Stimulated activated CD4-positive, alpha-beta T cell treated with anti-CD3 and anti-CD28 coated beads, TNF-alpha, amount 100 ng/mL, for 1 hour (primary cell): ENCODE measurements at regions not wholly inside any gene's neighbourhood (a gene's known extent, or its start where the extent isn't known, plus 50 kb on each side); places are given as distances from the start of the nearest gene placed in this dataset.
"Not testable (repeated sequence)": the region's sequence is repeated elsewhere in the genome, so short reads cannot be mapped to it uniquely, and the experiment has no call there.

Experiments used
- DNase-seq, 3 donors: peaks; one replicate each; pipeline ENCODE4 v3.0.0-alpha.2; 2020; ENCODE audit warnings: low read depth in 3 of 3, low spot score in 1 of 3

DNA sequence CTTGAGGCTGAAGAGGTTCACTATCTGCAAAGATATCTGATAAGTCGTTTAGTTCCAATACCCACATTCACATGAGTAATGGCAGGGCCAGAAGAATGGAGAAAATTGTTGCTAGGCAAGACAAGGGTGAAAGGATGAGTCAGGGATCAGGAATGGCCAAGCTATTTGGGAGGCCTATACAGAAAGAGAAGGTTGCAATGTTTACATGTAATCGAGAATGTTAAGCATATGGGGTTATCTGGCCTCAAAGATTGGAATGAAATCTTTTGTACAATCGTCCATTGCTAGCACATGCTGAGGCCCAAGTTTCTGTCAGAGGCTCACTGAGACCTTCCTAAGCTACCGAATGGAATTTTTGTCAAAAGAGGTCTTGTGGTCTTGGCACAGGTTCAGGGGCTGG lies 299.9 kb upstream of the PLD5 start:
- no peak for DNase-seq

DNA sequence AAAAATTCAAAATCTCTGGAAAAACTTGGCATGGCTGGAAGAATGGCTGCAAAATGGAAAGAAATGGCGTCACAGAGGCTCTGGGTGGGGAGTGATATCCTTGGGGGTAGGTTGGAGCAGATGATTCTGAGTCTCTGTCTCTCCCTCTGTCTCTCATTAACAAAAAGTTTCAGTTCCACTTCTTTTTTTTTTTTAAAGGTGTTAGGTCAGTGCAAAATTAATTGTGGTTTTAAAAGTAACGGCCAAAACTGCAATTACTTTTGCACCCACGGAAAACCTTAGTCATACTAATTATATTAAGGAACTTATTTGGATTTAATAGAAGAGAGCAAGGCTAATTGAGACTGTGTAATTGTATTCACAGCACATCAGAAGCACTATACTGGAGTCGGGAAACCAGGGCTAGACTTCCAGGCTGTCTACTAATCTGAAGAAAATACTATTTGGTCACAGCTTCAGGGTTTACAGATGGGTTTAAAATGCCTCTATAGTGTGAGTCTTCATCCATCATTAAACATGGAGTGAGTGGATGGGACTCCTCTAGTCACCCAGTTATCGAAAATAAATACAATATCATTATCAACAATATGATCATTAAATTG lies 289.1 kb upstream of the PLD5 start:
- DNase-seq: no peak

DNA sequence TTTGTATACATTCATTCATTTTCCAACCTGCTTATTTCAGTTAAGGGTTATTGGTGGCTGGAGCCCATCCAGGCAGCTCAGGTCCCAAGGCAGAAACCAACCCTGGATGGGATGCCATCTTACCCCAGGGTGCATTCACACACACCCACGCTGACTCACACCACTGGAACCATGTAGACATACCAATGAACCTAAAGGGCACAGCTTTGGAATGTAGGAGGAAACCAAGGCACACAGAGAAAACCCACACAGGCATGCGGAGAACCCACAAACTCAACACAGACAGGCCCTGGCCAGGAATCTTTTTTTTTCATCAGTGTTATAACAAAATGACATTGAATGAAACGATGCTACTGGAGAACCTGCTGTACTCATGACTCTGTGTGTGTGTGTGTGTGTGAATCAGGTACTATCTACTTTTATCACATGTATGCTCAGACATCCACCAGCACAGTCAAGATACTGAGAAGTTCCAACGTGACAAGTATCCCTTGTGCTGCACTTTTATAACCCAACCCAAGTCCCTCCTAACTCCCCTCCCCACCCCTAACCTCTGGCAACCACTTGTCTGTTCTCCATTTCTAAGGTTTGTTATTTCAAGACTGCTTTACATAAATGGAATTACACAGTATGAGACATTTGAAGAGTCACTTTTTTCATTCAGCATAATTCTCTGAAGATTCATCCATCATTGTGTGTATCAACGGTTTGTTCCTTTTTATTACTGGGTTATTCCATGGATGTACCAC lies 286.8 kb upstream of the PLD5 start:
- no peak for DNase-seq

- no peak for DNase-seq
Observed at GRCh38 chr1:242806324-242806723, 281.8 kb upstream of the PLD5 start.

DNA sequence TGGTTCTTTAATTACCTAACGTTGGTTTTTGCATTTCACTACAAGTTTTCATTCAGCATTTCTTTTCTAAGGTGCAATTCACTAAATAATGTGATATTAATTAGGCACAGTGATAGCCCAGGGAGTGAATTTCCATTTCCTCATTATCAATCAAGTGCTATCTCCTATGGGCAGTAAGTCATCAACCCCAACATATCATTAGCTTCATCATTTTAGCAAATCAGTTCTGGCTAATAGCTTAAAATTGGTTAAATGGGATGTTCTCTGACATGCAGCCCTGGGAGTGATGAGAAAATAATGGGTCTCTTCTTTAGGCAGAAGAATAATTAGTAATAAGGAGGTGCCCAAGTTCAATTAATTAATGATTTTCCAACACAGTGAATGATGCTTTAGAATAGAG lies 280.9 kb upstream of the PLD5 start:
- not testable (repeated sequence) for DNase-seq

- DNase-seq: no peak
Observed at GRCh38 chr1:242802973-242803372, 278.5 kb upstream of the PLD5 start.

- DNase-seq: no peak
Observed at GRCh38 chr1:242800521-242800920, 276.0 kb upstream of the PLD5 start.

DNA sequence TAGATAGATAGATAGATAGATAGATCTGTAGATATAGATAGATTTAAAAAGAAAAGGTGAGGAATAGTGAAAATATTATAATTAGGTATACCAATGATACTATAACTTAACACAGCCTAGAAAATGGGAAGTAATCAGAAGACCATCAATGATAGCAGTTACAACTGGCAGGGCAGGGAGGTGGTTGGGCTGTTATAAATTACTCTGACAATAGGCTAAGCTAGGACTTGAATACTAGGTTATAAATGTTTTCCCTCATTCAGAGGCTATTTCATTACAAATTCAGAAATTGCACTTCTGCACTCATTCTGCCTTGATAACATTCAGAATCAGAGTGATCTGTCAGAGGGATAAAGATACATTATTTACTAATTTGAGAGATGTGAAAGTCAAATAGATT lies 273.4 kb upstream of the PLD5 start:
- DNase-seq: no peak

- DNase-seq: no peak
Observed at GRCh38 chr1:242788771-242789170, 264.3 kb upstream of the PLD5 start.

GRCh38 chr1:242787968-242788367 lies 263.5 kb upstream of the PLD5 start:
- no peak for DNase-seq

DNA sequence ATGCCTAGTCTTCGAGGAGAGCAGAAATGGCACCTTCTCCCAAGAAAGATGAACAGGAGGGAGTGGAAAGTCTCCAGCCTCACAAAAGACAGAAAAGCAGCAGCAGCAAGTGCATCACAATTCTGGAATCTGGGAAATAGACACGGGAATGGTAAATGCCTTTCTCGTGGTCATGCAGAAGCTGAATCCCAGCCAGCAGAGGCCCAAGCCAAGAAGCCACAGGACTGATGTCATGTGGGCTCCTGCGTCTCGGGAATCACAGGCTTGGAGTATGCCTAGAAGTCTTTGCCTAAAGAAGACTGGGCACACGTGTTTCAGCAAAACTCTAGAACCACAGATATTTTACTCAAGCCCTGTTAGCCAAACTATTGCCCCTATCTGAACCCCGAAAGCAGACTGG lies 260.3 kb upstream of the PLD5 start:
- DNase-seq: no peak

- DNase-seq: no peak
Observed at GRCh38 chr1:242784084-242784483, 259.6 kb upstream of the PLD5 start.

DNA sequence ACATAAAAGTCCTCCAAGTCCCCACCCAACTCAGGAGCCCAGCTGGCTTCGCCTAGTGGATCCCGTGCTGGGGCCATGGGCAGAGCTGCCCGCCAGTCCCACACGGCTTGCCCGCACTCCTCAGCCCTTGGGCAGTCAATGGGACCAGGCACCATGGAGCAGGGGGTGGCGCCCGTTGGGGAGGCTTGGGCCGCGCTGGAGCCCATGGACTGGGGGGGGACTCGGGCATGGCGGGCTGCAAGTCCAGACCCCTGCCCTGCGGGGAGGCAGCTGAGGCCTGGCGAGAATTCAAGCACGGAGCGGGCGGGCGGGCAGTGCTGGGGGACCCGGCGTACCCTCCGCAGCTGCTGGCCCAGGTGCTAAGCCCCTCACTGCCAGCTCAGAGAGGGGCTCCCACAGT lies 249.8 kb upstream of the PLD5 start:
- no peak for DNase-seq

DNA sequence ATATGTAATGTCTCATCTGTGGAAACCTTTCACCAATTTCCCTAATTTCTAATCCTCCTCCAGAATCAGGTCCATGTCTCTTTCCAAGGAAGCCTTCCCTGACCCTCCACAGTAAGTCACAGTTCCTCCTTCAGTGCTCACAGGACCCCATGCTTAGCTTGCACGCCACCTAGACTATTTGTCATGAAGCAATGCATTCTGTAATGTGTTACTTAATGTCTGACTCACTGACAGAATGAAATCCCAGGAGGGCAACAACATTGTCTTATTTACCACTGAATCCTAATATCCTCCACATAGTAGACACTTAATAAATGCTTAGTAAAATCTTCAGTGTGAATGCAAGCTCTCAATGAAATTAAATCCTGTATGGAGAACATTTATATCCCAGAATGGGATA lies 245.9 kb upstream of the PLD5 start:
- no peak for DNase-seq

- DNase-seq: no peak
Observed at GRCh38 chr1:242764161-242764560, 239.7 kb upstream of the PLD5 start.

GRCh38 chr1:242761556-242761955 lies 237.1 kb upstream of the PLD5 start:
- no peak for DNase-seq

GRCh38 chr1:242754926-242755325 lies 230.4 kb upstream of the PLD5 start:
- no peak for DNase-seq

DNA sequence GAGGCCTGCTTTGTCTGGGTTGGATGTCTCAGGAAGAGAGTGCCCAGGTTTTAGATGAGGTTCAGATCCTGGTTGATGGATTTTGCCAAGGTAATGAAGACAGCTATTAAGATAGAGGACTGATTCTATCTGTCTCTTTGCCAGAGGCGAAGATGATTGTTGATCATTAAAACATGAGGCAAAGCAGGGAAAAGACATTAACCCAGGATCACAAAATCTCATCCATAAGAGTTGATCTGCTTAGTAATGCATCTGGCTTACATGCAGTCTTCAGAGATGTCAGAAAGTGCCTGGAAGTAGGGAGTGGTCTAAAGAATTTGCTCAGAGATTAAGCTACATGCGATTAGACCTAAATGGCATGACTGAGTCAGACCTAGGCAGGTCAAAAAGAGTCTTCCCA lies 229.6 kb upstream of the PLD5 start:
- DNase-seq: no peak

DNA sequence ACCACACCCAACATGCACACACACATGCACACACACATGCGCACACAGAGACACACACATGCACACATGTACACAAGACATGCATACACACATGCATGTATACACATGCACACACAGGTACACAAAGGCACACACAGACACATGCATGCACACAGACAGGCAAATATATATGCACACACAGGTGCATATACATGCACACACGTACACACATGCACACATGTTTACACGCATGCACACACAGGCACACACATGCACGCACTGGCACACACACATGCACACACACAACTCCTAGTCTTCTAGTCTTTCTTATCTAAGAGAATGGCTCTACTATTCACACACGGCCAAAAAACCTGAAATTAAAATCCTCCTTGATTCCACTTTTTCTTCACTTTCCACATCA lies 222.7 kb upstream of the PLD5 start:
- DNase-seq: no peak

DNA sequence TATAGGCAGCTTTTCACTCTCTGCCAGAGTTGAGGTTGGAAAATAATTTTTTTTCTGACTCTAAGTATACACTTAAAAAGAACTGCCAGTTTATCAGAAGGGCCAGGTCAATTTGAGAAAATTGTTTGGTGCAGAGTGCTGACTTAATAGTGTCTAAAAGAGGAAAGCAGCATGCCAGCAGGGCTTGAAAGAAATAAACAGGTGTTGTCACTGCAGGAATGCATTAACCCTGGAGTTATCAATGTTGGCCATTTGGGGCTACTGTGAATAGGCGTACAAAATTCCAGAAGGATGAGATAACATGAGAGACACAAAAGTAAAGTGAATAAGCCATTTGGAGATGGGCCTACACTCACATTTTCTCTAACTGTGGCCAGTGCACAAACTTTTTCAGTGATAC lies 220.6 kb upstream of the PLD5 start:
- DNase-seq: no peak

DNA sequence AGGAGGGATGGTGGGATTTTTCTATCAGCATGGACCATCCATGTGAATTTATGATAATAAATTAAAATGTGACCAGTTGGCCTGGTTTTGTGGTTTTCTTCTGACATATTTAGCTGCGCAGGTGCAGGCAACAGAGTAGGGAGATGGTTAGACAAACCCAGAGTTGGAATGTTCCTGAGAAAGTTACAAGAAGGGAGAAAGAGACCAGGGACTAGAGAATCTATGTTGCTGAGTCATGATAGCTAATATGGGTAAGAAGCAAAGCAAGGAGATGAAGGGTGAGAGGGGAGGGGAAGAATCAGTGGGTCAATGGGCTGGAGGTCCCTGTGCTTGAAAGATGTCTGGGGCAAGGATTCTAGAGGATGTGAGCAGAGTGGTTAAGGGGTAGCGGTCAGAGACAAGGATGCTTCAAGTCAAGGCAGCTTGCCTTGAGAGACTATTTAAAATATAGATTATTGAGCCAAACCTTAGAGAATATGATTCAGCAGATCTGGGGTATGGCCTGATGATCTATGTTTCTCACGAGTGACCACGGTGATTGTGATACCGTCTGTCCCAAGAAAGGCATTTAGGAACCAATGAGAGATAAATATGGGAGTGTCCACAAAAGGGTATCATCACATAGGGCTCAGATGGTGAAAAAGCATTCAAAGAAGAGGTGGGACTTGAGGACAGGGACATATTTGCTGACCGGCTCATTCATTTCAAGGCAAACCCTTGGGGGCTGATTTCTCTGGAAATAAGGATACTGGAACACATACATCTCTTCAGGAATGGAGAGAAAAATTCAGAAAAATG lies 219.7 kb upstream of the PLD5 start:
- DNase-seq: no peak
